ENCODE measurements at regions not wholly inside any gene's neighbourhood (a gene's known extent, or its start where the extent isn't known, plus 50 kb on each side); places are given as distances from the start of the nearest gene placed in this dataset.

DNA sequence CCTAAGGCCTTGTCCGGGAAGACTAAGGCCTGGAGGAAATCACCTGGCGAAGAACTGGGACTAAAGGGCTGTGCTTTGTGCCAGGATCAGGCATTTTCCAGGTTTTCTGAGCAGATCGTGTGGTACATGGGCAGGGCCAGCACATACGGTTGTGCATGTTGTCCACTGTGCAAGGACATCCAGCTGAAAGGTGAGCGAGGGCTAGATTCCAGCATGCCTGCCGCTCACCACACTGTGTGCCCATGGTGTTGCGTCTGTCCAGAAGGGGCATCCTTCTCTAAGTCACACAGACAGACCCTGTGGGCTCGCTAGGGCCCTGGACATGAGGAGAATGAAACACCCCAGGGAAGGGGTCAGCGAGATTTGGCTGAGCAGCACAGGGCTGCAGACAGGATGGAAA is 80.3 kb upstream of the TAF1B start:
- Histone ChIP-seq H3K4me1 (ENCODE audit: control insufficient read depth, insufficient read depth, low read length) (peaks cover 9% of the 10 kb centered on the region), H3K9me3 (ENCODE audit: control insufficient read depth, insufficient read depth, low read length) (no peaks in the 10 kb centered on the region), H3K4me3 (ENCODE audit: low read depth, low read length) (no peak overlapping the region), H3K36me3 (ENCODE audit: control insufficient read depth, insufficient read depth, low read length) (no peaks in the 10 kb centered on the region), H3K9ac (ENCODE audit: low read depth, low read length) (no peak overlapping the region), H3K27me3 (ENCODE audit: control insufficient read depth, insufficient read depth, low read length) (peaks cover 4% of the 10 kb centered on the region)

DNA sequence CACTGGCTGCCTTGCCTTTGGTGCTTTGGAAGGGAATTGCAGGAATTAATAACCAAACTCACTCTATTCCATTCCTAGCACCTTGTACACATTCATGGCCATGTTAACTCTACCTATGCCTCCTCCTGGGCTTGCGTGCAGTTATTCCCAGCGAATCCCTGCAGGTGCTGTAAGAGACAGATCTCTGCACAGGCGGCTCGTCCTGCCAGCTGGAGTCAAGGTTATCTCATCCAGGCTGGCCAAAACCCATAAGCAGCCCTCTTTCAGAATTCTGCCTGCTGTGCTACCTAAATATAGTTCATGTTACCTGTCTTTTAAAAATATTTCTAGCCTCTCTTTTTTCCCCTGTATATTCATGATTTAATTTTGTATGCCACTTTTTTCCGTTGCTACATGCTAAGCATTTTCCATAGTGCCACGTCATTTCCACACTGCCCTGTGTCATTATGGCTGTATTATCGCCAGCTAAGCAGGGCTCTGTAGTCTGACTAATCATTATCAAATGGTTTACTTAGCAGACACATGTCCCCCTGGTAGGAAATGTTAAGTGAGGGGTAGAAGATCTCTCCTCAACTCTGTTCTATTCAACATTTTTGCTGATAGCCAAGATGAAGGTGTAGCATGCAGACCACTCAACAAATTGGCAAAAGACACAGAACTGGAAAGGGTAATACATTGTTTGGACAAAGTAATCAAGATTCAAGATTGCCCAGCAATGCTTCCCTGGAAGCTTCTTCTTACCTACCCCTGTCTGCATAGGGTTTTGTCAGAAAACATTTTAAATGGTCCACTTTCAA is 79.7 kb upstream of the TAF1B start:
- Histone ChIP-seq H3K4me1 (ENCODE audit: control insufficient read depth, insufficient read depth, low read length) (peaks cover 3% of the 10 kb centered on the region), H3K36me3 (ENCODE audit: control insufficient read depth, insufficient read depth, low read length) (no peaks in the 10 kb centered on the region), H3K9me3 (ENCODE audit: control insufficient read depth, insufficient read depth, low read length) (no peaks in the 10 kb centered on the region), H3K4me3 (ENCODE audit: low read depth, low read length) (no peak overlapping the region), H3K9ac (ENCODE audit: low read depth, low read length) (no peak overlapping the region), H3K27me3 (ENCODE audit: control insufficient read depth, insufficient read depth, low read length) (peaks cover 4% of the 10 kb centered on the region)

GRCh38 chr2:9764153-9764778 is 79.0 kb upstream of the TAF1B start:
- Histone ChIP-seq H3K4me3 (ENCODE audit: low read depth, low read length) (no peak overlapping the region), H3K9ac (ENCODE audit: low read depth, low read length) (no peak overlapping the region), H3K9me3 (ENCODE audit: control insufficient read depth, insufficient read depth, low read length) (no peaks in the 10 kb centered on the region), H3K36me3 (ENCODE audit: control insufficient read depth, insufficient read depth, low read length) (no peaks in the 10 kb centered on the region), H3K27me3 (ENCODE audit: control insufficient read depth, insufficient read depth, low read length) (peaks cover 4% of the 10 kb centered on the region), H3K4me1 (ENCODE audit: control insufficient read depth, insufficient read depth, low read length) (peaks cover 3% of the 10 kb centered on the region)

DNA sequence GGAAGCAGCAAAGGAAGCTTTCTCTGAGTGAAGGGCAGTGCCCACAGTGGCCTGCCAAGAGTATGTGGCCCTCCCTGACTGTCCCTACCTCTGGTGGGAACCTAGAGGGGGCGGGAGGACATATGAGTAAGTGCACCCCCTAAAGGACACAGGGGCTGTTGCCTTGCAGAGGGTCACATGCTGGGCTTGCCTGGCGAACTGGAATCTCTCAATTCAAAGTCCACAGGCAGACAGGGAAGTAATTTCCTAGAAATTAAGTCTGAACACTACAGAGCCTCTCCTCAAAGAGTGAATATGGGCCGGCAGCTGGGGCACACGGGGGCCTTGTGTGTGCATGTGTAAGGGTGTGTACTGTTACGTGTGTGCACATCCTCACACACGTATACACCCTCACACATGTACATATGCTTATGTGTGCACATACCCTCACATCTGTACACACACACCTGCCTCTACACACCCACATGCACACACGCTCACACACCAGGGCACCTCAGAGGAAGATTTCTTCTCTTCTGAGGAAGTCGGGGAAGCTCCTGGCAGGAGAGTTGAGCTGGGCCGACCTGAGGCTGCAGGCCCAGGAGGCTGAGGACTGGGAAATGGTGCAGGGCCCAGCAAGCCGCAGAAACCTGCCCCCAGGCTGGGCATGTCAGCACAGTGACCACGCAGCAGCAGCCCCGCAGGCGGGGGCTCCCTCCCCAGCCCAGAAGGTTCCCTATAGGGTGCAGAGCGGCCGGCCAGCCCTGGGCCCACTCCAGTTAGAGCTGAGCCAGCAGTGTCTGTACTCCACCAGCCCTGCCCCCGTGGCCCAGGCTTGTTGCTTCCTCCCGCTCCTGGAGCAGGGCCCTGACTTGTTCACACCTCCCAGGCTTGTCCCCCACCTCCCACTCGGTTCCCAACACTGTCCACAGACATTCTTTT is 77.4 kb upstream of the TAF1B start:
- no peak overlapping the region for H3K9ac ChIP-seq (ENCODE audit: low read depth, low read length)
- peaks cover 7% of the 10 kb centered on the region for H3K27me3 ChIP-seq (ENCODE audit: control insufficient read depth, insufficient read depth, low read length)
- no peaks in the 10 kb centered on the region for H3K36me3 ChIP-seq (ENCODE audit: control insufficient read depth, insufficient read depth, low read length)

GRCh38 chr2:9767656-9768281 is 75.5 kb upstream of the TAF1B start:
- Histone ChIP-seq H3K36me3 (ENCODE audit: control insufficient read depth, insufficient read depth, low read length) (no peaks in the 10 kb centered on the region), H3K27me3 (ENCODE audit: control insufficient read depth, insufficient read depth, low read length) (peaks cover 7% of the 10 kb centered on the region), H3K9me3 (ENCODE audit: control insufficient read depth, insufficient read depth, low read length) (no peaks in the 10 kb centered on the region), H3K4me1 (ENCODE audit: control insufficient read depth, insufficient read depth, low read length) (peaks cover 10% of the 10 kb centered on the region), H3K9ac (ENCODE audit: low read depth, low read length) (no peak overlapping the region), H3K4me3 (ENCODE audit: low read depth, low read length) (no peak overlapping the region)

More for the DNA sequence above, 77.4 kb upstream of the TAF1B start:
- H3K4me3 ChIP-seq (ENCODE audit: low read depth, low read length), result no peak overlapping the region
- H3K4me1 ChIP-seq (ENCODE audit: control insufficient read depth, insufficient read depth, low read length), result peaks cover 10% of the 10 kb centered on the region
- H3K9me3 ChIP-seq (ENCODE audit: control insufficient read depth, insufficient read depth, low read length), result no peaks in the 10 kb centered on the region

DNA sequence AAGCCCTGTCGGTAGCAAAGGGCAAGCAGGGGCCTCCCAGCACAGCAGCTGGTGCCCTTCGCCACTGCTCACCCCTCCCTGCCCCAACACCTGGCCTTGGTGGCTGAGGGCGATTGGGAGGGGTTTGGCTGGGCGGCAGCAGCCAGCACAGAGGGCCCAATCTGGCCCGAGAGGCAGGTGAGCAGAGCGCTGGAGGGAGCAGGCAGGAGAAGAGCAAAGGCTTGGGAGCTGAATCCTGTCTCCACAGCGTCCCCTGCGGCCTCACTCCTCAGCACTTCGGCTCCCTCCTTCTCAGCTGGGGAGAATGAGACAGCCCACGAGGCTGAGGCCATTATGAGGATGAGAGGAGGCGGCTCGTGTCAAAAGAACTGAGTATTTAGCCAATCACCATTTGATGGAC is 74.9 kb upstream of the TAF1B start:
- peaks cover 7% of the 10 kb centered on the region for H3K27me3 ChIP-seq (ENCODE audit: control insufficient read depth, insufficient read depth, low read length)
- peaks cover 10% of the 10 kb centered on the region for H3K4me1 ChIP-seq (ENCODE audit: control insufficient read depth, insufficient read depth, low read length)
- no peak overlapping the region for H3K9ac ChIP-seq (ENCODE audit: low read depth, low read length)
- H3K36me3 ChIP-seq (ENCODE audit: control insufficient read depth, insufficient read depth, low read length), result no peaks in the 10 kb centered on the region
- no peaks in the 10 kb centered on the region for H3K9me3 ChIP-seq (ENCODE audit: control insufficient read depth, insufficient read depth, low read length)
- no peak overlapping the region for H3K4me3 ChIP-seq (ENCODE audit: low read depth, low read length)

- no peaks in the 10 kb centered on the region for H3K36me3 ChIP-seq (ENCODE audit: control insufficient read depth, insufficient read depth, low read length)
- peaks cover 10% of the 10 kb centered on the region for H3K4me1 ChIP-seq (ENCODE audit: control insufficient read depth, insufficient read depth, low read length)
- peak overlapping the region; percentile 4 for H3K4me3 ChIP-seq (ENCODE audit: low read depth, low read length)
- H3K9ac ChIP-seq (ENCODE audit: low read depth, low read length), result no peak overlapping the region
- peaks cover 7% of the 10 kb centered on the region for H3K27me3 ChIP-seq (ENCODE audit: control insufficient read depth, insufficient read depth, low read length)
- H3K9me3 ChIP-seq (ENCODE audit: control insufficient read depth, insufficient read depth, low read length), result no peaks in the 10 kb centered on the region
These were observed 73.9 kb upstream of the TAF1B start for GRCh38 chr2:9769171-9770005.

DNA sequence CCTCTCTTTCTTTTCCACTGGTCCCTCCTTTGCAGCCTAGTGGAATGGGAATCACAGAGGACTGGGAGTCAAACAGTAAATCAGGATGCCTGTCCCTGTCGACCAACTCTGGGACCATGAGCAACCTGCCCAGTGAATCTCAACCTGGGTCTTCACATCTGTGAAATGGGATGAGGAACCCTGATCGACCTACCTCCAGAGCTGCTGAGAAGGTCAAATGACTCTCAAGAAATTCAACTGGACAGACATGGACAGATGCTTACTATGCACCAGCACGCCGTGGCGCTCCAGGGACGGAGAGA is 73.3 kb upstream of the TAF1B start:
- Histone ChIP-seq H3K4me3 (ENCODE audit: low read depth, low read length) (no peak overlapping the region), H3K4me1 (ENCODE audit: control insufficient read depth, insufficient read depth, low read length) (peaks cover 10% of the 10 kb centered on the region)

DNA sequence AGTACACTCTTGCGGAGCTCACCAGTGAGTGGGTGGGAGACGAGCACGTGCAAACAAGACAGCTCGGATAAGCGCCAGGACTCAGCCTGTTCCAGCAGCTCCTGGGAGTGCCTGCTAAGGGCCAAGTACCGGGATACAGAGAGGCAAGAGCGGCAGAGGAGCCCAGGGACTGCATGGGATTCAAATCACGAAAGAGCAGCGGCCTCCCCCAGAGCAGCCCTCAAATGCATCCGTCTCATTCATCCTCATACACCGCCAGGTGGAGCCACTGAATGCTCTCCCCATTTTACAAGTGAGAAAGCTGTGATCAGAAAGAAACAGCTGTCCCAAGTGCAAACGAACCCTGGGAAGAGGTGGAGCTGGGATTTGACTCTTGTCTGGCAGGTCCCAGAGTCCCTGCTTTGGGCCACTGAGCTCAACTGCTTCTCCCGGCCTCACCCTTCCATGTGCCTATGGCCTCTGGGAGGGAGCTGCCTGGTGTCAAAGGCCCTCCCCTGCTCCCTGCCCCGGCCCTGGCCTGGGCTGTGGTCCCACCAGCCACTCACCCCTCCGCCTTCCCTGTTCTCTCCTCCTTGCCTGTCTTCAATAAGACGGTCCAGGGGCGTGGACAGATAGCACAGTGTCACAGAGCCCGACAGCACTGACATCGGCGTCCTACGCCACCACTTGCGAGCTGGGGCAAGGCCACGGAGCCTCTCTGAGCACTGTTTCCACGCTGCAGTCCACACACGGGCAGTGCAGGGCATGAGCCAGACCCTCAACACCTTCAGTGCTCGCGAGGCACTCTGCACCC is 72.8 kb upstream of the TAF1B start:
- no peaks in the 10 kb centered on the region for H3K36me3 ChIP-seq (ENCODE audit: control insufficient read depth, insufficient read depth, low read length)
- no peak overlapping the region for H3K9ac ChIP-seq (ENCODE audit: low read depth, low read length)
- peaks cover 10% of the 10 kb centered on the region for H3K4me1 ChIP-seq (ENCODE audit: control insufficient read depth, insufficient read depth, low read length)
- H3K27me3 ChIP-seq (ENCODE audit: control insufficient read depth, insufficient read depth, low read length), result peaks cover 7% of the 10 kb centered on the region
- H3K4me3 ChIP-seq (ENCODE audit: low read depth, low read length), result no peak overlapping the region
- H3K9me3 ChIP-seq (ENCODE audit: control insufficient read depth, insufficient read depth, low read length), result no peaks in the 10 kb centered on the region

More for the DNA sequence above, 73.3 kb upstream of the TAF1B start:
- Histone ChIP-seq H3K9ac (ENCODE audit: low read depth, low read length) (no peak overlapping the region), H3K27me3 (ENCODE audit: control insufficient read depth, insufficient read depth, low read length) (peaks cover 7% of the 10 kb centered on the region), H3K36me3 (ENCODE audit: control insufficient read depth, insufficient read depth, low read length) (no peaks in the 10 kb centered on the region), H3K9me3 (ENCODE audit: control insufficient read depth, insufficient read depth, low read length) (no peaks in the 10 kb centered on the region)

DNA sequence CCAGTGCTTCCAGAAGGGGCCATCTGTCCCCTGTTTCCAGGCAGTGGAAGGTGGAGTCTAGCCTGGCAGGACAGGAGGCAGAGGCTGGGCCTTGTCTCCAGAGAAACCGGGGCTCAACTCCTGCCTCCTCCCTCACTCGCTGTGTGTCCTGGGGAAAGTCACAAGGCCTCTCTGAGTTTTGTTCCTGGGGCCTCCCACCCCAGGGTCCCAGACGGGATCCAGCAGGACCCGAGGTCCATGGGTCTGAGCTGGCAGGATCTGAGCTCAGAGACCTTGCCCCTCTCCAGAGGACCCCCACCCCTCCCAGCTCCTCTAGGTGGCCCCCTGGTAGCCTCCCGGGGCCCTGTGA is 72.2 kb upstream of the TAF1B start:
- no peaks in the 10 kb centered on the region for H3K9me3 ChIP-seq (ENCODE audit: control insufficient read depth, insufficient read depth, low read length)
- no peak overlapping the region for H3K4me3 ChIP-seq (ENCODE audit: low read depth, low read length)
- H3K9ac ChIP-seq (ENCODE audit: low read depth, low read length), result no peak overlapping the region
- peaks cover 10% of the 10 kb centered on the region for H3K4me1 ChIP-seq (ENCODE audit: control insufficient read depth, insufficient read depth, low read length)
- no peaks in the 10 kb centered on the region for H3K36me3 ChIP-seq (ENCODE audit: control insufficient read depth, insufficient read depth, low read length)
- peaks cover 7% of the 10 kb centered on the region for H3K27me3 ChIP-seq (ENCODE audit: control insufficient read depth, insufficient read depth, low read length)

All from iPS-15b (cell line).